SU-DHL-6 (cell line): ENCODE measurements at regions not wholly inside any gene's neighbourhood (a gene's known extent, or its start where the extent isn't known, plus 50 kb on each side); places are given as distances from the start of the nearest gene placed in this dataset.

Source experiments
- H2AFZ ChIP-seq: fragments of 200-600 bp; sonication (generic); 2 replicates; pipeline ENCODE4 v1.6.1; 2014; ENCODE audit warnings: low read depth, mild to moderate bottlenecking, moderate library complexity, mixed read lengths, antibody characterized with exemption, low read length; ENCODE audit not compliant: severe bottlenecking
- H3F3A ChIP-seq: fragments of 200-600 bp; shearing (Covaris generic); 2 replicates; pipeline ENCODE4 v1.6.0; 2016; ENCODE audit warnings: antibody characterized with exemption, mild to moderate bottlenecking; ENCODE audit not compliant: insufficient read depth
- H3K27ac ChIP-seq: fragments of 200-600 bp; sonication (generic); 2 replicates; pipeline ENCODE4 v1.5.1; 2016; ENCODE audit warnings: low read depth, mild to moderate bottlenecking, low read length, moderate library complexity, mixed read lengths
- H3K27me3 ChIP-seq: fragments of 200-600 bp; sonication (generic), shearing (Covaris generic); 2 replicates; pipeline ENCODE4 v1.6.0; 2014; ENCODE audit warnings: mild to moderate bottlenecking, low read length
- H3K36me3 ChIP-seq: fragments of 200-600 bp; sonication (generic); 2 replicates; pipeline ENCODE4 v1.6.1; 2014; ENCODE audit warnings: mild to moderate bottlenecking, low read length, mixed read lengths
- H3K4me2 ChIP-seq: fragments of 300-600, 200-600 bp; shearing (Covaris generic), sonication (generic); 2 replicates; pipeline ENCODE4 v1.6.0; 2014; ENCODE audit warnings: low read length, low read depth, mild to moderate bottlenecking; ENCODE audit not compliant: poor library complexity, severe bottlenecking
- H3K4me3 ChIP-seq: fragments of 200-600 bp; sonication (generic); 2 replicates; pipeline ENCODE4 v1.5.1; 2014; ENCODE audit warnings: antibody characterized with exemption, low read length, mild to moderate bottlenecking, mixed read lengths; ENCODE audit not compliant: insufficient read depth, poor library complexity, severe bottlenecking
- H3K79me2 ChIP-seq: fragments of 200-600 bp; sonication (generic); 2 replicates; pipeline ENCODE4 v1.6.1; 2014; ENCODE audit warnings: mild to moderate bottlenecking, low read length, moderate library complexity; ENCODE audit not compliant: insufficient read depth
- H3K9ac ChIP-seq: fragments of 200-600 bp; sonication (generic); 2 replicates; pipeline ENCODE4 v1.7.0; 2014; ENCODE audit warnings: mild to moderate bottlenecking, low read length
- H3K9me2 ChIP-seq: fragments of 200-600 bp; sonication (generic); replicated peaks from 2 replicates; pipeline ENCODE4 v1.6.1; 2014; ENCODE audit warnings: low read length; ENCODE audit not compliant: insufficient read depth
- H3K9me3 ChIP-seq: fragments of 200-600 bp; sonication (generic); 2 replicates; pipeline ENCODE4 v1.6.1; 2014; ENCODE audit warnings: low read length, mixed read lengths; ENCODE audit not compliant: insufficient read depth
- H4K20me1 ChIP-seq: fragments of 200-600 bp; sonication (generic); 2 replicates; pipeline ENCODE4 v1.6.1; 2014; ENCODE audit warnings: low read depth, mild to moderate bottlenecking, antibody characterized with exemption, low read length, moderate library complexity, mixed read lengths
- CTCF ChIP-seq: fragments of 200-600 bp; sonication (generic); IDR thresholded peaks from one replicate; pipeline ENCODE4 v1.5.1; 2017; ENCODE audit warnings: antibody characterized with exemption, mild to moderate bottlenecking, low read length, moderate library complexity; ENCODE audit not compliant: insufficient read depth, poor library complexity, severe bottlenecking
- EZH2phosphoT487 ChIP-seq: fragments of 200-600 bp; sonication (generic), shearing (Covaris generic); conservative IDR thresholded peaks from 2 replicates; pipeline ENCODE4 v1.6.1; 2018; ENCODE audit warnings: mild to moderate bottlenecking, antibody characterized with exemption, low read length, moderate library complexity, mixed read lengths

DNA sequence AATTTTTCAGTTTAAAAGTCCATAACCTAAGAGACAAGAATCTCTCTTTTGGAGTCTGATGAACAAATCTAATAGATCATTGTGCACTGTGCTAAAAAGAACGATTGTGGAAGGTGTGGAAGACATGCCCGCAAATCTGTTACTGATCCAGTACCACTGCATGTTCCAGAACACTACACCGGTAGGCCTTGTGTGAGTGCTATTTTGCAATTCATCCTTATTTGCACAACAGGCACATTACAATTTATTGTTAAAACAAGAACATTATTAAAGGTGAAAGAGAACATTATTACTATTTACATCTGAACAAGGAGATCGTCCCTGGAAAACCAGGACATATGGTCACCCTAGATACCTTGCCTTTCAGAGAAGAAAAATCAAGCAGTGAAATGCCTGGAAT lies 205.7 kb upstream of the NECTIN3 start:
- no peaks in the 10 kb centered on the region for H3K79me2 ChIP-seq
- no peaks in the 10 kb centered on the region for H3K27me3 ChIP-seq
- H3K9me2 ChIP-seq, result no peaks in the 10 kb centered on the region
- no peak overlapping the region for H3K4me3 ChIP-seq
- H3K27ac ChIP-seq, result no peak overlapping the region
- H3F3A ChIP-seq, result no peaks in the 10 kb centered on the region
- no peak for TF ChIP-seq CTCF
- TF ChIP-seq EZH2phosphoT487, result no peak
- no peak overlapping the region for H3K9ac ChIP-seq
- no peaks in the 10 kb centered on the region for H3K36me3 ChIP-seq
- H3K4me2 ChIP-seq, result no peak overlapping the region
- H4K20me1 ChIP-seq, result no peaks in the 10 kb centered on the region
- H2AFZ ChIP-seq, result no peak overlapping the region
- H3K9me3 ChIP-seq, result no peaks in the 10 kb centered on the region

- Histone ChIP-seq H4K20me1 (no peaks in the 10 kb centered on the region), H3K4me2 (no peak overlapping the region), H3K27ac (no peak overlapping the region), H3K9ac (no peak overlapping the region), H3K27me3 (no peaks in the 10 kb centered on the region), H3K36me3 (no peaks in the 10 kb centered on the region), H3K9me3 (no peaks in the 10 kb centered on the region), H2AFZ (no peak overlapping the region), H3K79me2 (no peaks in the 10 kb centered on the region), H3F3A (no peaks in the 10 kb centered on the region), H3K9me2 (no peaks in the 10 kb centered on the region), H3K4me3 (no peak overlapping the region)
- no peak for TF ChIP-seq CTCF
- TF ChIP-seq EZH2phosphoT487, result no peak
Measured at GRCh38 chr3:110868106-110868505, 203.5 kb upstream of the NECTIN3 start.

DNA sequence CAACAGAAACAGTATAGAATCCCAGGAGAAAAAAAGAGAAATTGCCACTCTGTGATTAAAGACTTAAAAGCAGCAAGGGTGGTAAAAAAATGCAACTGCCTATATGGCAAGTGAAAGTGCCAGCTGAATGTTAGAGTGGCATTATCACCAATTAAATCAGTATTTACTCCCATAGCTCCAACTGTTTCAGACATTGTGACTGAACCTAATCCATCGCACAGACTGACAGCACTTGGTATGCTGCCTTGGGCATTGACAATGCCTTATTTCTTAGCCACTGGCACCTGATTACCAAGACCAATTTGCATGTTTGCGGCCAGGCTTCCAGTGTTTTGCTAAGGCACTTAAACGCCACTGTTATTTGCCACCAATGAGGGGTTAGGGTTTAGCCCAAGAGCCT lies 201.9 kb upstream of the NECTIN3 start:
- no peak overlapping the region for H3K27ac ChIP-seq
- H3K9ac ChIP-seq, result no peak overlapping the region
- H3F3A ChIP-seq, result no peaks in the 10 kb centered on the region
- no peak for TF ChIP-seq EZH2phosphoT487
- no peak for TF ChIP-seq CTCF
- no peak overlapping the region for H2AFZ ChIP-seq
- no peaks in the 10 kb centered on the region for H4K20me1 ChIP-seq
- no peaks in the 10 kb centered on the region for H3K79me2 ChIP-seq
- no peaks in the 10 kb centered on the region for H3K9me2 ChIP-seq
- H3K9me3 ChIP-seq, result no peaks in the 10 kb centered on the region
- H3K27me3 ChIP-seq, result no peaks in the 10 kb centered on the region
- no peaks in the 10 kb centered on the region for H3K36me3 ChIP-seq
- no peak overlapping the region for H3K4me3 ChIP-seq
- H3K4me2 ChIP-seq, result no peak overlapping the region

- no peak overlapping the region for H3K4me3 ChIP-seq
- TF ChIP-seq CTCF (no peak), EZH2phosphoT487 (no peak)
Measured at GRCh38 chr3:110871869-110872268, 199.7 kb upstream of the NECTIN3 start.

More at GRCh38 chr3:110871869-110872268, 199.7 kb upstream of the NECTIN3 start:
- Histone ChIP-seq H4K20me1 (no peaks in the 10 kb centered on the region), H3K79me2 (no peaks in the 10 kb centered on the region), H3K4me2 (no peak overlapping the region), H3K9me3 (no peaks in the 10 kb centered on the region), H3K27me3 (no peaks in the 10 kb centered on the region), H3F3A (no peaks in the 10 kb centered on the region), H3K9ac (no peak overlapping the region), H3K27ac (no peak overlapping the region), H3K9me2 (no peaks in the 10 kb centered on the region), H3K36me3 (no peaks in the 10 kb centered on the region), H2AFZ (no peak overlapping the region)
